Raji (cell line): ENCODE measurements at regions not wholly inside any gene's neighbourhood (a gene's known extent, or its start where the extent isn't known, plus 50 kb on each side); places are given as distances from the start of the nearest gene placed in this dataset.

Source experiments
- POLR2A ChIP-seq: IDR thresholded peaks from 2 replicates; pipeline ENCODE4 v1.6.1; 2011; ENCODE audit warnings: low read depth, low read length, control low read depth; ENCODE audit not compliant: insufficient read depth

DNA sequence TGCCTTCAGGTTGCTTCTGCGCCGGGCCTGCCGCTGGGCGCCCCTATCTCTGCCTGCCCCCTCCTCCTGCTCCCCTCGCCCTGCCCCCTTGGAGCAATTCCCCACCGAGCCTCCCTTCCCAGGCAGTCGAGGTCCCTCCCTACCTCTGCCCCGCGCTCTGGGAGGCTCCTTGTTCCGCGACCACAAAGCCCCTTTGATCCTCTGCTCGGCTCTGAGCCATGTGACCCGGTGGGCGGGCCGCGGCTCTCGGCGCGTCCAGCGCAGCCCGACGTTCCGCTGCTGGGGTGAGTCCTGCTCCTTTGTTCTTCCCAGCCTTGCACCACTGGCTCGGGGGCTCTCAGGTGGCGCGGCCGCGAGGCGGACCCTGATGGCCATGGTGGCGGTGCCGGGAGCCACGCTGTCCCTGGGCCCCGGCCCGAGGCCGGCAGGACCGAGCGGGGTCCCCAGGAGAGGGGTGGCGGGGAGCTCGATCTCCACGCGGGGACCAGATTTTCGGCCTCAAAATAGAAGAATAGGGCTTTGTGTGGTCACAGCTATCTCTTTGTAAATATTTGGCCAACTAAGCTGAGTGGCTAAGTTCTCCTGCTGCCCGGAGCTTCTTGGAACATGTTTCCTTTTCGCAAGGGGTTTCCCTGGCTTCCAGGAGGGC is 310.6 kb downstream of the SEC14L1 start:
- TF ChIP-seq POLR2A: peak; percentile 82

DNA sequence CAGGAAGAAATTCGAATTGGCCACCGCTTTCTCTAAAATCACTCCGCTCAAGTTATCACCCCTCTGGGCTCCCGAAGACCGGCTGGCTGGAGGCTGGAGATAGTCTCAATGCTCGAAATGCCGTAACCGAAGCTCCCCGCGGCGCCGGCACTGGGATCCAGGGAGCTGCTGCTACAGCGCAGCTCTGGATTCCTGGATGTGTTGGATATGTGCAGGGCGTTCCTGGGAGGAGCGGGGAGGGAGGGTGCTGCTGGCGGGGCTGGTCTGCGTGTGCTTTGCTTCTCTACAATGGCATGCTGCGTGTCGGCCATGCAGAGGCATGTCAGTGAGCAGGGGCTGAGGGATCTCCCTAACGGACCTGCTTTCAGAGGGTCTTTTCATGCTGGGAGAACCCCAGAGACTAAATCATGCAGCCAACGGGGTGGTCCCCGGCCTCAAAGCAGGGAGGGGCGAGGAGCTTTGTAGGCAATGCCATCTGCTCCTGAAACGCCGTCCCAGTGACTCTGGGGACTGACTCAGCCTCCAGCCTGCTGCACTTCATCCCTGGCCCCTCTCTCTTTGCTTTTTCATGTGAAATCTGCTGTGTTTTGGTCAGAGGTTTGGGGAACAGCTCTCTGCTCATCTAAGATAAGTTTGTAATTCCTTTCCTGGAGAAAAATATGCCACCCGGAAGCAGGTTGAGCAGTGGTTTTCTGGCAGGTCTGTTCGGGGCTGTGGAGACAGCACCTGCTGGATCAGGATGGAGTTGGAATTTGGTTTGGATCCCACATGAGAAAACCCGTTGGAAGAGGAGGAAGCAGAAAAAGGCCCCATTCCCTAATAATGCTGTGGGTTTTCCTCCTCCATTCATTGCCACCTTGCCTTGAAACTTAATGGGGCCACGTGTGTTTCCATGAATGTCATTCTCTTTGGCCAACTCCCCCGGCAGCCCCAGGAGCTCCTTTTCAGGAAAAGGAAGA is 311.4 kb downstream of the SEC14L1 start:
- TF ChIP-seq POLR2A: peak; percentile 58

DNA sequence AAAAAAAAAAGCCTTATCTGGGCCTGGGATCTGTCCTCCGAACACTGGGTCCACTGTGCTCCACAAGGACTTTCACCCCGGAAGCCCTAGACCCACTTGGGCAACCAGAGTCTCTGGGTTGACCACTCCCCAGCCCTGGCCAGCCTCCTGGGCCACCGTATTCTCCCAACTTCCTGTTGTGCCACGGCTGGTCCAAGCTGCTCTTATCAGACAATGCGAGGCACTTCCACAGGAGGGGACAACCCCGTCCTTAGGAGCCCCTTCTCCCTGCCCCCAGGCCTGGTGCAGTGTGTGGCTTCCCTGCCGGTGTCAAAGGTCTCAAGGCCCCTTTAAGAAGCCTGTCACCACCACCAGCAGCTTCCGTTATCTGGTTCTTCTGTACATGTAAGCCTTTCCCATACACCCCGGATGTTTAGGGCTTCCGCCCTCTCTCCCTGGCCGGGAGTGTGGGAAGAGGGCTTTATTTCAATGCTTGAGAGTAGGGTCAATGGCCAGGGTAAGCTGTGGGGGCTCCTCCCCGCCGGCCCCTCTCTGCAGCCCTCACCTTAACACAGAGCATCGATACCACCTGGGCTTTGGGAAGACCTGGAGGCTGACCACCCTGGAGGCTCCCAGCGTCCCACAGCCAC is 313.0 kb downstream of the SEC14L1 start:
- peak; percentile 34 for TF ChIP-seq POLR2A

DNA sequence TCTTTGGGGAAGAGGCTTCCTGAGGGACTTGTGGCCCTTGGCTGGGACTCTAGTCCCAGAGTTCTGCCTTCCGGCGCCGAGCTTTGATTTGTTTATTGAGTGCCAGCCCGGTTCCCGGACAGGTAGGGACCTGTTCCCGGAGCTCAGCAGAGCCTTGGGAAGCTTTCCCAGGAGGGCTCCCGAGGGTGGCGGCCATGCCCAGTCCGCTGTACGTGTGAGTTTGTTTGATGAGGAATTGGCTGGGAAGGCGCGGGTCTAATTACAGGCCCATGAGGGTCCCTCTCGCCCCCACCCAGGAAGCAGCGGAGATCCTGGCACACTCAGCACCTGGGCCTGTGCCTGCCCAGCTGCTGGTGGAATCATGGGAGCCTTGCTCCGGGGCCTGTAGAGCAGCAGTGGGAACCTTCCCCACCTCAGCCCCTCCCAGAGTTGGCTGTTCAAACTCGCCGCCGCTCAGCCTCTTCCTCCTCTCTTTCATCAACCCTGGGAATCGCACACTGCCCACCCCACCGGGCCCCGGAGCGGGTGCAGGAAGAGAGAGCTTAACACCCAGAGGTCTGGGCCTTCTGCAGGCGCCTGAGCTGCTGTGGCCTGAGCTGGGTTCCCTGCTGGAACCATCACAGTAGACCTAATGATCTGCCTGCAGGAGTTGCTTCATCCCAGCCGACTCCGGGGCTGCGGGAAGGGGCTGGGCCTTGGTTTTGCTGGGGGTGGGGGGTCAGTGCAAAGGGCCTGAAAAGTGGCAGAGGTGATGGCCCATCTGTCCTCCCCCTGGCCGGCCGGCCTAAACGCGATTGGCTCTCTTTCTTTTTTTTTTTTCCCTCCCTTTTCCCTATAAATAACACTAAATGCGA is 313.7 kb downstream of the SEC14L1 start:
- TF ChIP-seq POLR2A: no peak

DNA sequence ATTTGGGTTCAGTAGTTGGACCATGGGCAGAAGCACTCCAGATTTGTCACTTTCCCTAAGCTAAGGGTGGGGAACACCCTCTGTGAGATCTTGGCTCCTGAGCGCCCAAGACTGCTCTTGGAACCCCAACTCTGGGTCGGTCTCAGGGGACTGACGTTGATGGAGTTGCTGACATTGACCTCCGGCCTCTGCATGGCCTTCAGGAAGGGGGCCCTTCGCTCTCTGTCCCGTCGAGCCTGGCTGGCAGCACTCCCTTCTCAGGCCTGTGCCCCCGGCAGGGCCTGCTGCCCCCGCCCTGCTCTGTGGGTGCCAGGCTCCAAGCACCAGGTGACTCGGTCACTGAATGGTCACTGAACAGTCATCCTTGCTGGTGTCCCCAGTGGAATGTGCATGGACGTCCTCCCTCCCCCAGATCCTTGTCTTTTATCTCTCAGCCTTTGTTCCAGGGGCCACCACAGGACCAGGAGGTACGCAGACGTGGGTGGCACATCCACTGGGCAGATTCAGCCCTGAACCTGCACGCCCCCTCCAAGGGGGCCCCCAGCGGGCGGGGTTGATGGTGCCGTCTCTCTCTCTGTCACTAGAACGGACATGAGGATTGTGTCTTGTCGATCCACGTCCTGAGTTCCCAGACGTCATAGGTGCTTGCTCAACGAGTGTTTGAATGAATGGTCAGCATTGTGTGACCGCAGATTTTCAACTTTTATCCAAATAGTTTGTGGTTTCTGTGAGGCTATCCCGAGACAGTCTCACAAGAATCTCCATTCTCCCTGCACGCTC is 314.5 kb downstream of the SEC14L1 start:
- no peak for TF ChIP-seq POLR2A

DNA sequence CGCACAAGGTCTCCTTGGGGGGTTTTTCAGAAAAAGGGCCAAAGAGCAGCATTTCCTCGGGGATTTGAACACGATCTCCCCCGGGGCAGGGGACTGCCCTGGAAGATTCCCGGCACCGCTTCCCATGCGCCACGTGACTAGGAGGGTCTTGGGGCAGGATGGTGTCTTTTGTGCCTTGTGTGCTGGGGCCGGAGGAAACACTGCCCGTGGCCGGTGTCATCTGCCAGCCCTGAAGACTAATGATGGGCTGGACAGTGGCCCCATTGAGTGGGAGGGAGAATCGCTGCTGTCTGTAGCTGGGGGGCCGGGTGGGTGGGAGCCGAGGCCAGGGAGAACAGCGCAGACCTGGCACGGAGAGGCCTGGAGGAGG is 315.1 kb downstream of the SEC14L1 start:
- TF ChIP-seq POLR2A: no peak

DNA sequence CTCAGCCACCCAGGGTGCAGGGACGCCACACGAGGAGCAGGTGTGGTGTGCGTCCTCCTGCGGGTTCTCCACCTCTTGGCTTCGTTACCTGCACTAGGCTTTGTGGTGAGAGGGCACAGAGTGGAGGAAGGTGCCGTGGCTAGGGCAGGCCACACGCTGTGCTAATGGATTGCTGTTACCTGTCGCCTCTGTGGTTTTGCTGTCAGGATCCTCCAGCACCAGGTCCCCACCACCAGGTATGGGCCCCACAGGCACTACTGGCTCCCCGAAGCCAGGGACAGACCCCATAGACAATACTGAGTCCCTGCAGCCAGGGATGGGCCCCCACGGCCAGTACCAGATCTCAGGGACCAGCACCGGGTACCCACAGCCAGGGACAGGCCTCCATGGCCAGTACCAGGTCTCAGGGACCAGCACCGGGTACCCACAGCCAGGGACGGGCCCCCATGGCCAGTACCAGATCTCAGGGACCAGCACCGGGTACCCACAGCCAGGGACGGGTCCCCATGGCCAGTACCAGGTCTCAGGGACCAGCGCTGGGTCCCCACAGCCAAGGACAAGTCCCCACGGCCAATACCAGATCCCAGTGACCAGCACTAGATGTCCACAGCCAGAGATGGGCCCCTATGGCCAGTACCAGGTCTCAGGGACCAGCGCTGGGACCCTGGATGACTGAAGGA is 315.6 kb downstream of the SEC14L1 start:
- TF ChIP-seq POLR2A: no peak

DNA sequence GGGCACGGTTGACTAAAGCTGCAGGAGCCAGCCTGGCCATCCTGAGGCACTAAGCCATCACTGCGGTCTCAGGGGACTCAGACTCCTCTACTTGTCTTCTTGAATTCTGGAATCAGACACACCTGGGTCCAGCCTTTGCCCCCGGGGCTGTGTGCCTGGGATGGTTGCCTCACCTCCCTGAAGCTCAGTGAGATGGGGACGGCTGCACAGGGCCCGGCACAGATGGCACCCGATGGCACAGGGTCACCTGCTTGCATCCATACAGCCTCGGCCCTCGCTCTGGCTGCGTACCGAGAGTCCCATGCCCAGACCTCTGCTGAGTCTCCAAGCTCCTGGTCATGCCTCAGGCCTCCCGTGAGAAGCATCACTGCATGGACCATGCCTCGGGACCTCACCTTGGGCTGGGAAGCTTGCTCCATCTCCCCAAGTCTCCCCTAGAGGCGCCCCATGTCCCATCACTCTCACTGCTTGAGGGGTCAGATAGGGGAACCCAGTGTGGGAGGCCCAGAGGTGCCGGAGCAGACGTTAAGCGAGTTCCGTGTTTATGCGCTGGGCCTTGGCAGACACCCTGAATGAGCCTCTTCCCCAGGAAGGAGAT is 316.3 kb downstream of the SEC14L1 start:
- TF ChIP-seq POLR2A: no peak

DNA sequence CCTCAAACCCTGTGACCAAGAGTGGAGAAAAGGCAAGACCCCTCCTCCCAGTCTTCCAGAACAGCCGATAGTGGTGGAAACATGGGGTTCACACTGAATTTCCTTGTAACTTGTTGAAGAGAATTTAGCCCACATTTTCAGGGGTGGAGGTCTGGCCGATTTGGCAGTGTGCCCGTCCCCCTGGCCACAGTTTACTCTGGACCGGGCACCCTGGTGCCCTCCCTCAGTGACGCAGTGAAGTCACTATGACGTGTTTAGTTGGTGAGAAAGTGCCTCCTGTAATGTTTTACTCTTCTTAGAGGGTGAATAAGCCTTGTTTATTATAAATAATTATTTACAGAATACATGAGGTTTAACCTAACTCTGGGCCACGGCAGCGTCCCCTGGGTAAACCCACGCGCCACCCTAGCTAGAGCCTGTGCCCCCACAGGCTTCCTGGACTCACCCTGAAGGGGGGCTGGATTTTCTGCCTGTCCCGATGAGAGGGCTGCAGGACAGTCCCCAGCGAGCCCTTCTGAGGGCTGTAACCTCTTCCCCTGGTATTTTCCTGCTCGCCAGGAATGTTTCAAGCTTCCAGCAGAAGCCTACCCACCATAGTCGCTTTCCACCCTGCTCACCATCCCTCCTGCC is 316.9 kb downstream of the SEC14L1 start:
- no peak for TF ChIP-seq POLR2A

DNA sequence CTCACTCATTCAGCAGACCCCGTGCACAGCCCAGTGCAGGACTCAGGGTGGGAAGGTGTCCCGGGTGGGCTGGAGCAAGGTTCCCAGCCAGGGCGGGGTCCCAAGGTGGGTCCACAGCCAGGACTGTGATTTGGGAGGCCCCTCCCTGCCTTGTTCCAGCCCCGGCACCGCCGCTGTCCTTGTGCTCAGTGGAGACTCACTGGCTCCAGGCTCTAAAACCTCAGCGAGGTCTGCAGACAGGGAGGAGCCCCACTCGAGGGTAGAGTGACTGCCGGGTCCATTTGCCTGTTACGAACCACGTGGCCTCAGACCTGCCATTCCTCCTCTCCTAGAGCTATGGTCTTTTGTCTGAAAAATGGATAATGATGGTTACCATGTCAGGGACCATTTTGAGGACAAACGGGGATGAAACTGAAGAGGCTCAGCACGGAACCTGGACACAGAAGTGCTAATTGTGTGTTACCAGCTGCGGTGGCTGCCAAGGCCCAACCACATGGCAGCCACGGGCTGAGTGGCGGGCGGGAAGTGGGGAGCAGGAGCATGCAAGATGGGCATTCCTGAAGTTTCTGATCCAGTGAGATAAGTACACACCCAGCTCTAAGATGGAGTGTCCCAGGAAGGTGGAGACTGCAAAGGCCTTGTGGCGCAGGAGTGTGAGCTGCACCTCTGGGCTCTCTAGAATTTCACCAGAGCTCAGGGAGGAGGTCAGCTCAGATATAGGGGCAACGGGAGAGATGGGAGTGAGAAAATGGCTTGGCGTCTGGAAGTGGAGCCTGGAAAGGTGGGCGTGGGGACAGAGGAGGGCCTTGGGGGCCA is 317.6 kb downstream of the SEC14L1 start:
- no peak for TF ChIP-seq POLR2A

DNA sequence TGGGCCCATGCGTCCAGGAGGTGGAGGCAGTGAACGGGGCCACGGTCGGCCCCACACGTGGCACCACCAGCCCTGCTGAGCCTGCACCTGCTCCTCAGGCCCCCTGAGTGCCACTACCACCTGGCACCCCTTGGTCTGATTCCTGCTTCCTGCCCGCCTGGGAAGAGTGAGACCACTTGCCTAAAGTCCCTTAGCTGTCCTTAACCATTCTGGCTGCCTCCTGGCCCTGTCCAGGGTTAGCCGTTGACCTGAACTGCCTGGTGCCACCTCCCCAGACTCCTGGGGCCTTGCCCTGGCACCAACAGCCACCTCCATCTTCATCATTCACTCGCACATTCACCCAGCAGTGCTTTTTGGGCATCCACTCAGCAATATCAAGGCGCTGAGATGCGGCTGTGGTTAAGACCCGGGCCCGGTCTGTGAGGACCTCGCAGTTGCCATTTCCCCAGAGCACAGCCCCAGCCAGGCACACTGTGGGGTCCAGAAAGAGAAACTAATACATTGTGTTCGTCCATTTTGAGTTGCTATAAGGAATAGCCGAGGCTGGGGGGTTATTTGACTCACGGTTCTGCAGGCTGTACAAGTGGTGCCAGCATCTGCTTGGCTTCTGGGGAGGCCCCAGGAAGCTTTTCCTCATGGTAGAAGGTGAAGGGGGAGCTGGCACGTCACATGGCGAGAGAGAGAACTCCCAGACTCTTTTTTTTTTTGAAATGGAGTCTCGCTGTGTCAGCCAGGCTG is 318.4 kb downstream of the SEC14L1 start:
- peak; percentile 11; the same call in 1 of the 2 replicates for TF ChIP-seq POLR2A
